GM12878 (cell line): ENCODE measurements at regions not wholly inside any gene's neighbourhood (a gene's known extent, or its start where the extent isn't known, plus 50 kb on each side); places are given as distances from the start of the nearest gene placed in this dataset.

Experiments used
- ATAC-seq: fragments of 200-7000 bp; cut with Tn5 transposase; 3 replicates; pipeline ENCODE4 v1.9.1; 2020; ENCODE audit warnings: mild to moderate bottlenecking, moderate library complexity
- BruUV-seq: library from RNA; stranded (reverse); fragments of 400-500 nt; replicated peaks from 2 replicates; lab custom pipeline; 2021; lab: Mats Ljungman, UMichigan
- CTCF ChIA-PET: fragments of 300-600 bp; sonication (Branson Sonifier 250); formaldehyde crosslinking; extraction: SDS; loops from one replicate; lab custom pipeline; 2021; ENCODE audit warnings: inconsistent platforms; lab: Yijun Ruan, JAX
- POLR2A ChIA-PET: fragments of 350-600 bp; formaldehyde crosslinking; extraction: SDS; loops from one replicate; lab custom pipeline; 2021; ENCODE audit warnings: inconsistent platforms; lab: Charles Lee
- RAD21 ChIA-PET: fragments of 300-600 bp; sonication (Branson Sonifier 250); formaldehyde crosslinking; loops from one replicate; lab custom pipeline; 2023; ENCODE audit warnings: antibody characterized with exemption; ENCODE audit not compliant: unreplicated experiment; lab: Charles Lee
- SMC1A ChIA-PET: fragments of 300-600 bp; sonication (Branson Sonifier 250); formaldehyde crosslinking; loops from one replicate; lab custom pipeline; 2023; ENCODE audit not compliant: unreplicated experiment, uncharacterized antibody; lab: Charles Lee
- DNase-seq: peaks from one replicate; pipeline ENCODE4 v3.0.0-alpha.2; 2011; ENCODE audit warnings: low read depth, low spot score
- FAIRE-seq: peaks from 3 replicates; lab custom pipeline; 2011; peaks lifted over from hg19 to GRCh38; lab: Jason Lieb, UNC
- H2AFZ ChIP-seq: 2 replicates; pipeline ENCODE4 v1.6.0; 2011; ENCODE audit warnings: low read depth, low read length, control low read depth; ENCODE audit not compliant: control insufficient read depth
- H3K27ac ChIP-seq: 2 replicates; pipeline ENCODE4 v1.5.1; 2011; ENCODE audit warnings: control low read depth; ENCODE audit not compliant: control insufficient read depth, insufficient read depth
- H3K27me3 ChIP-seq, 2 experiments: replicated peaks in 1 of 2; 2 replicates each; pipeline versions ENCODE4 v1.6.0 to v1.6.1; 2011; ENCODE audit warnings: low read length in 1 of 2; ENCODE audit not compliant: control insufficient read depth in 2 of 2, insufficient read depth in 2 of 2
- H3K36me3 ChIP-seq, 2 experiments: 2 replicates each; pipeline ENCODE4 v1.5.1; 2011; ENCODE audit warnings: low read length in 1 of 2; ENCODE audit not compliant: control insufficient read depth in 2 of 2, insufficient read depth in 2 of 2
- H3K4me1 ChIP-seq: 2 replicates; pipeline ENCODE4 v1.6.1; 2011; ENCODE audit warnings: mild to moderate bottlenecking, low read length, moderate library complexity, mixed read lengths; ENCODE audit not compliant: control insufficient read depth, insufficient read depth
- H3K4me2 ChIP-seq: 2 replicates; pipeline ENCODE4 v1.6.0; 2011; ENCODE audit warnings: control low read depth; ENCODE audit not compliant: control insufficient read depth, insufficient read depth
- H3K4me3 ChIP-seq: fragments of 200-600 bp; sonication (generic); 2 replicates; pipeline ENCODE4 v1.5.1; 2016
- H3K79me2 ChIP-seq: 2 replicates; pipeline ENCODE4 v1.6.0; 2011; ENCODE audit warnings: low read length; ENCODE audit not compliant: control insufficient read depth, insufficient read depth
- H3K9ac ChIP-seq: 2 replicates; pipeline ENCODE4 v1.8.0; 2011; ENCODE audit warnings: low read length, control low read depth, mixed read lengths; ENCODE audit not compliant: control insufficient read depth, insufficient read depth
- H3K9me3 ChIP-seq: replicated peaks from 3 replicates; pipeline ENCODE4 v1.5.1; 2011; ENCODE audit warnings: mild to moderate bottlenecking, low read length; ENCODE audit not compliant: control insufficient read depth, insufficient read depth
- H4K20me1 ChIP-seq: 2 replicates; pipeline ENCODE4 v1.6.0; 2011; ENCODE audit not compliant: control insufficient read depth, insufficient read depth
- BCL11A ChIP-seq: IDR thresholded peaks from 2 replicates; pipeline ENCODE4 v1.6.1; 2011; ENCODE audit warnings: low read depth, low read length
- CBX5 ChIP-seq: sonication (generic); IDR thresholded peaks from 2 replicates; pipeline ENCODE4 v1.6.1; 2016; ENCODE audit warnings: low read depth, moderate library complexity, mild to moderate bottlenecking, inconsistent platforms
- ELK1 ChIP-seq: IDR thresholded peaks from 2 replicates; pipeline ENCODE4 v1.6.1; 2012; ENCODE audit warnings: low read depth, low read length, improper control_type of control experiment
- IRF4 ChIP-seq: IDR thresholded peaks from 2 replicates; pipeline ENCODE4 v1.6.1; 2011; ENCODE audit warnings: low read depth, low read length
- JUNB ChIP-seq: IDR thresholded peaks from 2 replicates; pipeline ENCODE4 v1.6.1; 2016; ENCODE audit warnings: antibody characterized with exemption, mild to moderate bottlenecking
- JUND ChIP-seq: IDR thresholded peaks from 2 replicates; pipeline ENCODE4 v1.6.1; 2012; ENCODE audit warnings: low read depth, mild to moderate bottlenecking, low read length, improper control_type of control experiment, moderate library complexity
- KLF5 ChIP-seq: fragments of 450-650 bp; IDR thresholded peaks from 2 replicates; pipeline ENCODE4 v1.6.1; 2014; ENCODE audit warnings: mild to moderate bottlenecking; ENCODE audit not compliant: partially characterized antibody
- NR2C2 ChIP-seq: IDR thresholded peaks from 2 replicates; pipeline ENCODE4 v1.6.1; 2011; ENCODE audit warnings: borderline replicate concordance, low read depth; ENCODE audit not compliant: control insufficient read depth, insufficient read length
- POLR2A ChIP-seq: IDR thresholded peaks from 2 replicates; pipeline ENCODE4 v1.6.1; 2011; ENCODE audit warnings: low read depth, mild to moderate bottlenecking, low read length
- SREBF1 ChIP-seq: IDR thresholded peaks from 2 replicates; pipeline ENCODE4 v1.6.1; 2012; ENCODE audit warnings: mild to moderate bottlenecking, low read length
- TCF3 ChIP-seq: IDR thresholded peaks from 2 replicates; pipeline ENCODE4 v1.6.1; 2012; ENCODE audit warnings: low read depth, mild to moderate bottlenecking, low read length, borderline replicate concordance; ENCODE audit not compliant: insufficient read depth
- WGBS: methylation state at CpG from one replicate; pipeline ENCODE4 v1.1.6; 2016; ENCODE audit warnings: low lambda C conversion rate; ENCODE audit not compliant: insufficient replicate concordance, insufficient coverage; ENCODE audit errors: missing lambda C conversion rate; 5-methylcytosine and 5-hydroxymethylcytosine counted together
- in situ Hi-C: fragments of 300-500 bp; cut with MboI; formaldehyde crosslinking; loops from 9 replicates; pipeline ENCODE4 v1.14.3; 2018; ENCODE audit warnings: mixed read lengths
- intact Hi-C: fragments of 100-400 bp; cut with micrococcal nuclease; formaldehyde crosslinking; loops from one replicate; pipeline ENCODE4 v1.14.2; 2022; ENCODE audit not compliant: unreplicated experiment
- TF ChIP-seq, protein P1 (sequence below): fragments of 450-650 bp; IDR thresholded peaks from 2 replicates; pipeline ENCODE4 v1.6.1; 2017; ENCODE audit warnings: antibody characterized with exemption, mild to moderate bottlenecking, moderate library complexity

DNA sequence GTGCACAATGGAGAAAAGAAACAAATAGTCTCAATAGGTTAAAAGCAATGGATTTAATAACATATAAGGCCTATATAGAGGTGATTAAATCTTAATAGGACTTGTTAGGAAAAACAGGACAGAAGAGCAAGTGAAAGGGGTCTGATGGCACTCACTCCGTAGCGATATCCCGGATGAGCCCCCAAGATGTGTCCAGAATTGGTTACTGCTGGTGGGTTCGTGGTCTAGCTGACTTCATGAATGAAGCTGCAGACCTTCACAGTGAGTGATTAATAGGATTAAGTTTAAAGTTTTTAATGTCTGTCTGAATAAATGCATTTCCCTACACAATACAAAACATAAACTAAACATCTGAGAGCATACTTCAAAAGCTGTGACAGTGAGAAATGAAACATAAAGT is 110.4 kb upstream of the FAM174A start:
- in situ Hi-C loops, result loop anchor here (25.0 kb wide), 1 partner anchor 963 kb away; no protein-coding TSS in a partner anchor
- TF ChIP-seq IRF4, result no peak
- TF ChIP-seq, protein P1, sequence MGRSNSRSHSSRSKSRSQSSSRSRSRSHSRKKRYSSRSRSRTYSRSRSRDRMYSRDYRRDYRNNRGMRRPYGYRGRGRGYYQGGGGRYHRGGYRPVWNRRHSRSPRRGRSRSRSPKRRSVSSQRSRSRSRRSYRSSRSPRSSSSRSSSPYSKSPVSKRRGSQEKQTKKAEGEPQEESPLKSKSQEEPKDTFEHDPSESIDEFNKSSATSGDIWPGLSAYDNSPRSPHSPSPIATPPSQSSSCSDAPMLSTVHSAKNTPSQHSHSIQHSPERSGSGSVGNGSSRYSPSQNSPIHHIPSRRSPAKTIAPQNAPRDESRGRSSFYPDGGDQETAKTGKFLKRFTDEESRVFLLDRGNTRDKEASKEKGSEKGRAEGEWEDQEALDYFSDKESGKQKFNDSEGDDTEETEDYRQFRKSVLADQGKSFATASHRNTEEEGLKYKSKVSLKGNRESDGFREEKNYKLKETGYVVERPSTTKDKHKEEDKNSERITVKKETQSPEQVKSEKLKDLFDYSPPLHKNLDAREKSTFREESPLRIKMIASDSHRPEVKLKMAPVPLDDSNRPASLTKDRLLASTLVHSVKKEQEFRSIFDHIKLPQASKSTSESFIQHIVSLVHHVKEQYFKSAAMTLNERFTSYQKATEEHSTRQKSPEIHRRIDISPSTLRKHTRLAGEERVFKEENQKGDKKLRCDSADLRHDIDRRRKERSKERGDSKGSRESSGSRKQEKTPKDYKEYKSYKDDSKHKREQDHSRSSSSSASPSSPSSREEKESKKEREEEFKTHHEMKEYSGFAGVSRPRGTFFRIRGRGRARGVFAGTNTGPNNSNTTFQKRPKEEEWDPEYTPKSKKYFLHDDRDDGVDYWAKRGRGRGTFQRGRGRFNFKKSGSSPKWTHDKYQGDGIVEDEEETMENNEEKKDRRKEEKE, result no peak
- TF ChIP-seq TCF3, result no peak
- no peak for TF ChIP-seq JUNB
- TF ChIP-seq POLR2A, result no peak
- BruUV-seq, result no TSS peak
- intact Hi-C loops, result no loop called here
- Histone ChIP-seq H3K79me2 (no peaks in the 10 kb centered on the region), H2AFZ (no peak overlapping the region), H3K4me1 (no peaks in the 10 kb centered on the region), H3K9me3 (no peaks in the 10 kb centered on the region), H3K27me3 (no peaks in the 10 kb centered on the region), H3K9ac (no peak overlapping the region), H3K36me3 (no peaks in the 10 kb centered on the region), H4K20me1 (no peaks in the 10 kb centered on the region), H3K4me2 (no peak overlapping the region), H3K4me3 (no peak overlapping the region), H3K27ac (no peak overlapping the region)
- ChIA-PET POLR2A (no interaction called here), SMC1A (interaction anchor here (1.0 kb wide), 1 partner anchor 56 kb away, joined by 4 read pairs; no protein-coding TSS in a partner anchor), RAD21 (no interaction called here), CTCF (interaction anchor here (1.5 kb wide), 1 partner anchor 966 kb away, joined by 3 read pairs; no protein-coding TSS in a partner anchor)
- no peak for FAIRE-seq
- WGBS, result 74% methylated on average over 4 of the region's 4 CpGs
- no peak for DNase-seq
- ATAC-seq, result no peak

- 38% methylated on average over 1 of the region's 4 CpGs for WGBS
- POLR2A ChIA-PET, result no interaction called here
- no TSS peak for BruUV-seq
- no peak overlapping the region for H3K4me3 ChIP-seq
- CTCF ChIA-PET, result interaction anchor here (1.5 kb wide), 1 partner anchor 967 kb away, joined by 3 read pairs; no protein-coding TSS in a partner anchor
- SMC1A ChIA-PET, result interaction anchor here (1.0 kb wide), 1 partner anchor 57 kb away, joined by 4 read pairs; no protein-coding TSS in a partner anchor
- no peaks in the 10 kb centered on the region for H3K79me2 ChIP-seq
- H4K20me1 ChIP-seq, result no peaks in the 10 kb centered on the region
- H3K4me1 ChIP-seq, result no peaks in the 10 kb centered on the region
- FAIRE-seq, result no peak
- H3K27ac ChIP-seq, result no peak overlapping the region
- no peaks in the 10 kb centered on the region for H3K27me3 ChIP-seq
- no peak for DNase-seq
- H3K9ac ChIP-seq, result no peak overlapping the region
- ATAC-seq, result no peak
- H2AFZ ChIP-seq, result no peak overlapping the region
- intact Hi-C loops, result no loop called here
- RAD21 ChIA-PET, result no interaction called here
- H3K36me3 ChIP-seq, result no peaks in the 10 kb centered on the region
- in situ Hi-C loops, result no loop called here
- no peaks in the 10 kb centered on the region for H3K9me3 ChIP-seq
- no peak overlapping the region for H3K4me2 ChIP-seq
- TF ChIP-seq NR2C2 (no peak), BCL11A (no peak), CBX5 (no peak), JUND (no peak), SREBF1 (no peak), ELK1 (no peak), KLF5 (no peak)
- TF ChIP-seq, protein P1, result no peak
Observed at GRCh38 chr5:100424017-100424416, 111.2 kb upstream of the FAM174A start.
